PFSK-1 (cell line): ENCODE measurements at regions not wholly inside any gene's neighbourhood (a gene's known extent, or its start where the extent isn't known, plus 50 kb on each side); places are given as distances from the start of the nearest gene placed in this dataset.

ENCODE experiments used
- FOXP2 ChIP-seq: optimal IDR thresholded peaks from 2 replicates; pipeline ENCODE3; 2011; ENCODE audit warnings: borderline replicate concordance, control low read depth, inconsistent platforms; ENCODE audit not compliant: insufficient read depth; ENCODE audit errors: extremely low read length, extremely low read depth
- POLR2AphosphoS5 ChIP-seq: IDR thresholded peaks from 2 replicates; pipeline ENCODE4 v1.6.1; 2012; ENCODE audit warnings: low read depth, mild to moderate bottlenecking, control low read depth, low read length, moderate library complexity
- SIN3A ChIP-seq: IDR thresholded peaks from 2 replicates; pipeline ENCODE4 v1.6.1; 2012; ENCODE audit warnings: mild to moderate bottlenecking, low read length, moderate library complexity, borderline replicate concordance; ENCODE audit not compliant: insufficient read depth
- TAF1 ChIP-seq: IDR thresholded peaks from 2 replicates; pipeline ENCODE4 v1.6.1; 2012; ENCODE audit warnings: low read length, control low read depth, borderline replicate concordance; ENCODE audit not compliant: insufficient read depth
- TF ChIP-seq, protein P1 (sequence below), 2 experiments: IDR thresholded peaks; 2 replicates each; pipeline versions ENCODE4 v1.6.1 to v1.8.0; 2011 to 2012; ENCODE audit warnings: low read depth in 2 of 2, low read length in 2 of 2, control low read depth in 1 of 2, inconsistent platforms in 1 of 2, mild to moderate bottlenecking in 1 of 2, moderate library complexity in 1 of 2; ENCODE audit not compliant: insufficient read depth in 1 of 2

DNA sequence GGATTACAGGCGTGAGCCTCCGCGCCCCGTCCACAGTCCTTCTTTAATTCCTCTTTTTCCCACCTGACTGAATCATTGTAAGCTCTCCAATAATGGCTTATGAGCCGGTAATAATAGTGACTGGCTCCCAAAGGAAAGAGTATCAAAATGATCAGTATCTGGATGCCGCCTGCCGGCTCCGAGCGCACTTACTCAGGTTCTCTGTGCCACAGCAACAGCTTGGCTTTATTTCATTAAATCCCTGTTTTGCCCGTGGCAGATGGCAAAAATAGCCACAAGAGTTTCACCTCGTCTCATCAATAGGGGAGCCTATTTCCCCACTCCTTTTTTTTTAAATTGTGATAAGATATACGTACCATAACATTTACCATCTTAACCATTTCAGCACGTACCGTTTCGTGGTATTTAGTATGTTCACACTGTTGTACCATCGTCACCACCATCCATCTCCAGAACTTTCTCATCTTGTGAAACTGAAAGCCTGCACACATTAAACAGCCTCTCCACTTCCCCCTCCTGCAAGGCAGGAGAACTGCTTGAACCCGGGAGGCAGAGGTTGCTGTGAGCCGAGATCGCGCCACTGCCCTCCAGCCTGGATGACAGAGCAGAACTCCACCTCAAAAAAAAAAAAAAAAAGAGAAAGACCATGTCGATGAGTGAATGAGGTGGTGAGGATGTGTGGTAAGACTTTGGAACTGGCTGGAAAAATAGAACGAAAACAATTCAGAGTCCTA, 80.7 kb upstream of the DLG1 start:
- no peak for TF ChIP-seq FOXP2
- TF ChIP-seq, protein P1, sequence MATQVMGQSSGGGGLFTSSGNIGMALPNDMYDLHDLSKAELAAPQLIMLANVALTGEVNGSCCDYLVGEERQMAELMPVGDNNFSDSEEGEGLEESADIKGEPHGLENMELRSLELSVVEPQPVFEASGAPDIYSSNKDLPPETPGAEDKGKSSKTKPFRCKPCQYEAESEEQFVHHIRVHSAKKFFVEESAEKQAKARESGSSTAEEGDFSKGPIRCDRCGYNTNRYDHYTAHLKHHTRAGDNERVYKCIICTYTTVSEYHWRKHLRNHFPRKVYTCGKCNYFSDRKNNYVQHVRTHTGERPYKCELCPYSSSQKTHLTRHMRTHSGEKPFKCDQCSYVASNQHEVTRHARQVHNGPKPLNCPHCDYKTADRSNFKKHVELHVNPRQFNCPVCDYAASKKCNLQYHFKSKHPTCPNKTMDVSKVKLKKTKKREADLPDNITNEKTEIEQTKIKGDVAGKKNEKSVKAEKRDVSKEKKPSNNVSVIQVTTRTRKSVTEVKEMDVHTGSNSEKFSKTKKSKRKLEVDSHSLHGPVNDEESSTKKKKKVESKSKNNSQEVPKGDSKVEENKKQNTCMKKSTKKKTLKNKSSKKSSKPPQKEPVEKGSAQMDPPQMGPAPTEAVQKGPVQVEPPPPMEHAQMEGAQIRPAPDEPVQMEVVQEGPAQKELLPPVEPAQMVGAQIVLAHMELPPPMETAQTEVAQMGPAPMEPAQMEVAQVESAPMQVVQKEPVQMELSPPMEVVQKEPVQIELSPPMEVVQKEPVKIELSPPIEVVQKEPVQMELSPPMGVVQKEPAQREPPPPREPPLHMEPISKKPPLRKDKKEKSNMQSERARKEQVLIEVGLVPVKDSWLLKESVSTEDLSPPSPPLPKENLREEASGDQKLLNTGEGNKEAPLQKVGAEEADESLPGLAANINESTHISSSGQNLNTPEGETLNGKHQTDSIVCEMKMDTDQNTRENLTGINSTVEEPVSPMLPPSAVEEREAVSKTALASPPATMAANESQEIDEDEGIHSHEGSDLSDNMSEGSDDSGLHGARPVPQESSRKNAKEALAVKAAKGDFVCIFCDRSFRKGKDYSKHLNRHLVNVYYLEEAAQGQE (IDR thresholded peaks at IDR 0.05; ENCODE audit: insufficient read depth in 1 of 2, low read depth in 2 of 2, low read length in 2 of 2): no peak
- TF ChIP-seq SIN3A: no peak
- TF ChIP-seq TAF1: no peak
- TF ChIP-seq POLR2AphosphoS5: no peak

DNA sequence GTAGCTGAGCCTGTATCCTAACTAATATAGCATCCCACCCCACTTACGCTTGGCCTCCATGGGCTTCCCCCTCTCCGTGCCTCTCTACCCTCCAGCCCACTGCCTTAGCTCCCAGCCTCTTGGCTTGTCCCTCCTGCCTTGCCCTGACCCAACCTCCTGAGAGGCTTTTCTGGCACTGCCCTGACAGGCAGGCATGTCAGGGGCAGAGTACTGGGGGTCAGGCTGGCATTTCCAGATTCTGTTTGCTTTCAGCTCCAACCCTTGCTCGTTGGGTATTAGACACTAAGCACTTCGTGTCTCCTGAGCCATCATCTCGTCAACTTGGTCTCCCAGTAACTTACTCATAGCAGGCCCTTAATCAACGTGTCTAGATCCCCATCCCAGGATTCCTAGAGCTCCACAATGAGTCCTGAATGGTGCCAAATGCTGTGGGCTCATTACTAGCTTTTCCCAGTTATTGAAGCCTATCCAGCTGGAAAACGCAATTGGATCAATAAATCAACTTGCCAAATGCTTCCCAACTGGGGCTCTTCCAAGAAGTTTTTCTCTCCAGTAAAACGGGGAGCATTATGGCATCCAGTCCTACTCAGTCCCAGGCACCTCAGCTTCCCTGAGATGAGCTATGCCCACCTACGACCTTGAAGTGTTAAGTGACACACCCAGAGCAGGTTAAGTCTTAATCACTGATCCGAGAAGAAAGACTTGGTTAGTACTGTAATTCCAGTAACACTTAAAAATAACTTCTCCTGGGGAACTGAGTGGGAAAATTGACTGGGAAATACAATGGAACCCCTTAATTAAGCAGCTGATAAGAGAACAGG, 78.5 kb upstream of the DLG1 start:
- no peak for TF ChIP-seq SIN3A
- TF ChIP-seq TAF1: no peak
- TF ChIP-seq FOXP2: no peak

DNA sequence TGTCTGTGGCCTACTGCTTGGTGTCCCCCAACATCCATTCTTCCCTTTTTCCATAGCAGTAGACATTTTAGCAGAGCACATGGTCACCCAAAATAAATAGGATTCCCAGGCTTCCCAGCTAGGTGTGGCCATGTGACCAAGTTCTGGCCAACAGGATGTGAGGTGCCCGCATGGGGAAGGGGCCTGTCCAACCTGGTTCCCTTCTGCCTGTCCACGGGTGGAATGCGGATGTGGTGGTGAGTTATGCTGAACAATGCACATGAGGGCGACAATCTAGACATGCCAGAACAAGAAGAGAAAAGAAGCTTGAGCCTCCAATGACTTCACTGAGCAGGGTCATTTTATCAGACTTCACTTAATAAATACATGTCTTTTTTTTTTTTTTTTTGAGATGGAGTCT, 77.6 kb upstream of the DLG1 start:
- TF ChIP-seq SIN3A (no peak), POLR2AphosphoS5 (no peak), TAF1 (no peak), FOXP2 (no peak)
- TF ChIP-seq, protein P1 (IDR thresholded peaks at IDR 0.05; ENCODE audit: insufficient read depth in 1 of 2, low read depth in 2 of 2, low read length in 2 of 2): no peak

DNA sequence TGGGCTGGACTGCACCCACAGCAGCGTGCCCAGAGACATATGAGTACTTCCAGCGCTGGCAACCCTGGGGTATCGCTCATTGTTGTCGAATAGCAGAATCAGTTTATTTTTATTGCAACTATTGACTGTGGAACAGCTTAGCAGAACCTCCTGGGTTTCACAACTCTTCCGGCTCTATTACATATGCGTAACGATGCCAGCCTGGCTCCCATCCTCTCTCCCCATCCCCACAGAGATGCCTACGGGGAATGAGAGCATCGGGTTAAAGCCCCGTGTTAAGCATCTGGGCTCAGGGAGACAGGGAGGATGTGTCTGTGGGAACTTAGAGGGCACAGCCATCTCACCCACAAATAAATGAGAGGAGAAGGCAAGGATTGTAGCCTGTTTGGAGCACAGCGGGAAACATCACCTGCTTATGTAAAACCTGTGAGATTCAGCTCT, 76.6 kb upstream of the DLG1 start:
- TF ChIP-seq TAF1 (no peak), SIN3A (no peak), POLR2AphosphoS5 (no peak), FOXP2 (no peak)
- TF ChIP-seq, protein P1 (IDR thresholded peaks at IDR 0.05; ENCODE audit: insufficient read depth in 1 of 2, low read depth in 2 of 2, low read length in 2 of 2): no peak

DNA sequence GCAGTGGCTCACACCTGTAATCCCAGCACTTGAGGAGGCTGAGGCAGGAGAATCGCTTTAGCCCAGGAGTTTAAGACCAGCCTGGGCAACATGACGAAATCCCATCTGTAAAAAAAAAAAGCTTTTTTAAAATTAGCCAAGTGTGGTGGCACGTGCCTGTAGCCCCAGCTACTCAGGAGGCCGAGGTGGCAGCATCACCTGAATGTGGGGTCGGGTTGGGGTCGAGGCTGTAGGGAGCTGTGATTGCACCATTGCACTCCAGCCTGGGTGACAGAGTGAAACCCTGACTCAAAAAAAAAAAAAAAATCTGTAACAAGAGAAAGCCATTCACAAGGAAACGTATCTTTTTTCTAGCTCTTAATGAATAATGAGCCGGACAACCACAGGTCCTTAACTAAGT, 74.7 kb upstream of the DLG1 start:
- no peak for TF ChIP-seq TAF1
- TF ChIP-seq SIN3A: no peak
- no peak for TF ChIP-seq POLR2AphosphoS5
